NT2/D1 (cell line): ENCODE measurements at regions not wholly inside any gene's neighbourhood (a gene's known extent, or its start where the extent isn't known, plus 50 kb on each side); places are given as distances from the start of the nearest gene placed in this dataset.

Experiments
- SUZ12 ChIP-seq: IDR thresholded peaks from 2 replicates; pipeline ENCODE4 v1.6.1; 2011; ENCODE audit not compliant: insufficient read length, insufficient read depth; ENCODE audit errors: extremely low read depth
- ZNF274 ChIP-seq: IDR thresholded peaks from 2 replicates; pipeline ENCODE4 v1.6.1; 2011; ENCODE audit warnings: mild to moderate bottlenecking, low read depth, low read length

- no peak for TF ChIP-seq ZNF274
- TF ChIP-seq SUZ12 = no peak
Measured at GRCh38 chr21:36564647-36565046, 84.7 kb upstream of the CLDN14 start.
